GM12892 (cell line): ENCODE measurements at regions not wholly inside any gene's neighbourhood (a gene's known extent, or its start where the extent isn't known, plus 50 kb on each side); places are given as distances from the start of the nearest gene placed in this dataset.
"Not testable (repeated sequence)": the region's sequence is repeated elsewhere in the genome, so short reads cannot be mapped to it uniquely, and the experiment has no call there.

Experiments
- POLR2A ChIP-seq: IDR thresholded peaks from 2 replicates; pipeline ENCODE4 v1.6.1; 2011; ENCODE audit warnings: low read depth, low read length, control low read depth
- POLR2AphosphoS5 ChIP-seq: IDR thresholded peaks from 2 replicates; pipeline ENCODE4 v1.6.1; 2011; ENCODE audit warnings: low read depth, low read length, control low read depth

DNA sequence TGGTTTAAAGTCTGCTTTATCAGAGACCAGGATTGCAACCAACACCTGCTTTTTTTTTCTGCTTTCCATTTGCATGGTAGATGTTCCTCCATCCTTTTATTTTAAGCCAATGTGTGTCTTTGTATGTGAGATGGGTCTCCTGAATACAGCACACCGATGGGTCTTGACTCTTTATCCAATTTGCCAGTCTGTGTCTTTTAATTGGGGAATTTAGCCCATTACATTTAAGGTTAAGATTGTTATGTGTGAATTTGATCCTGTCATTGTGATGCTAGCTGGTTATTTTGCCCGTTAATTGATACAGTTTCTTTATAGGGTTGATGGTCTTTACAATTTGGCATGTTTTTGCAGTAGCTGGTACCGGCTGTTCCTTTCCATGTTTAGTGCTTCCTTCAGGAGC is 128.4 kb downstream of the ADCYAP1 start:
- TF ChIP-seq POLR2A, POLR2AphosphoS5: not testable (repeated sequence)
